Tibial nerve (tissue), 4 donors: ENCODE measurements at regions not wholly inside any gene's neighbourhood (a gene's known extent, or its start where the extent isn't known, plus 50 kb on each side); places are given as distances from the start of the nearest gene placed in this dataset.

Experiments used
- DNase-seq, 2 donors: peaks; one replicate each; pipeline ENCODE4 v3.0.0-alpha.2; 2019; ENCODE audit warnings: low spot score in 2 of 2
- H3K27ac ChIP-seq, 4 donors: fragments of 200-600 bp; sonication (generic) in 3 of 4; one replicate each; pipeline ENCODE4 v1.5.1; 2017 to 2019; ENCODE audit warnings: mild to moderate bottlenecking in 1 of 4
- H3K27me3 ChIP-seq, 2 donors: fragments of 200-600 bp; sonication (generic) in 1 of 2; one replicate each; pipeline versions ENCODE4 v1.5.1 to v1.6.0; 2017 to 2019
- H3K36me3 ChIP-seq, 3 donors: fragments of 200-600 bp; sonication (generic); one replicate each; pipeline ENCODE4 v1.5.1; 2018 to 2019
- H3K4me1 ChIP-seq, 4 donors: fragments of 200-600 bp; sonication (generic) in 3 of 4; one replicate each; pipeline ENCODE4 v1.5.1; 2017 to 2019
- H3K4me3 ChIP-seq, 4 donors: fragments of 200-600 bp; sonication (generic) in 3 of 4; one replicate each; pipeline ENCODE4 v1.5.1; 2017 to 2019; ENCODE audit warnings: mild to moderate bottlenecking in 1 of 4, moderate library complexity in 1 of 4
- H3K9me3 ChIP-seq, 4 donors: fragments of 200-600 bp; sonication (generic) in 3 of 4; one replicate each; pipeline ENCODE4 v1.5.1; 2017 to 2019
- EP300 ChIP-seq, 2 donors: sonication (generic); formaldehyde crosslinking; IDR thresholded peaks; one replicate each; pipeline ENCODE4 v1.6.1; 2017; ENCODE audit warnings: antibody characterized with exemption in 2 of 2, mild to moderate bottlenecking in 1 of 2
- POLR2A ChIP-seq, 2 donors: fragments of 450-650 bp; IDR thresholded peaks; one replicate each; pipeline ENCODE4 v1.6.1; 2017; ENCODE audit warnings: antibody characterized with exemption in 2 of 2, mild to moderate bottlenecking in 2 of 2, moderate library complexity in 2 of 2
- WGBS, 2 donors: methylation state at CpG; one replicate each; pipeline ENCODE4 v1.1.5; 2018; 5-methylcytosine and 5-hydroxymethylcytosine counted together
- TF ChIP-seq, protein P1 (sequence below), 5 experiments: fragments of 200-600 bp in 3 of 5; fragments of 450-650 bp in 2 of 5; sonication (generic) in 3 of 5; IDR thresholded peaks; one replicate each; pipeline ENCODE4 v1.5.1; 2016 to 2019; ENCODE audit warnings: antibody characterized with exemption in 5 of 5, mild to moderate bottlenecking in 3 of 5, moderate library complexity in 2 of 5

DNA sequence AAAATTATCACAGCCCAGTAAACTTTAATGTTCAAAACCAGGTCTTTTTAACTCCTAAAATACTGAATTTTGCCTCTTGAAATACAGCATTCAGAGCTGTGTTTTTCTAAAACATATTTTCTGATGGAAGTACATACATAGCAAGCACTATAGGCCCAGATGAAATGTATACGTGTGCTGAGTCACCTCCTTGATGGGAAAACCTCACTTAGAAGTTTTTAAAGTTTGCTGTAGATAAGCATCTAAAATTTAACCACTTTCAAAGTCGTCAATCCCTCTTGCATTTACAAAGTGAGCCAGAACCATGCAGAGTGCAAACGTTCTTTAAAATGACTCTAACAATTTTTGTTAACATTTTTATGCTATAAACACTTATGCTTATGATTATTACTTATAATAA, 618.8 kb downstream of the RPS29 start:
- Histone ChIP-seq H3K27ac (no peak overlapping the region), H3K36me3 (no peaks in the 10 kb centered on the region), H3K9me3 (no peaks in the 10 kb centered on the region), H3K27me3 (no peaks in the 10 kb centered on the region), H3K4me1 (no peaks in the 10 kb centered on the region), H3K4me3 (no peak overlapping the region)
- TF ChIP-seq EP300 (IDR thresholded peaks at IDR 0.05), result no peak
- no peak for TF ChIP-seq POLR2A (IDR thresholded peaks at IDR 0.05)
- TF ChIP-seq, protein P1, sequence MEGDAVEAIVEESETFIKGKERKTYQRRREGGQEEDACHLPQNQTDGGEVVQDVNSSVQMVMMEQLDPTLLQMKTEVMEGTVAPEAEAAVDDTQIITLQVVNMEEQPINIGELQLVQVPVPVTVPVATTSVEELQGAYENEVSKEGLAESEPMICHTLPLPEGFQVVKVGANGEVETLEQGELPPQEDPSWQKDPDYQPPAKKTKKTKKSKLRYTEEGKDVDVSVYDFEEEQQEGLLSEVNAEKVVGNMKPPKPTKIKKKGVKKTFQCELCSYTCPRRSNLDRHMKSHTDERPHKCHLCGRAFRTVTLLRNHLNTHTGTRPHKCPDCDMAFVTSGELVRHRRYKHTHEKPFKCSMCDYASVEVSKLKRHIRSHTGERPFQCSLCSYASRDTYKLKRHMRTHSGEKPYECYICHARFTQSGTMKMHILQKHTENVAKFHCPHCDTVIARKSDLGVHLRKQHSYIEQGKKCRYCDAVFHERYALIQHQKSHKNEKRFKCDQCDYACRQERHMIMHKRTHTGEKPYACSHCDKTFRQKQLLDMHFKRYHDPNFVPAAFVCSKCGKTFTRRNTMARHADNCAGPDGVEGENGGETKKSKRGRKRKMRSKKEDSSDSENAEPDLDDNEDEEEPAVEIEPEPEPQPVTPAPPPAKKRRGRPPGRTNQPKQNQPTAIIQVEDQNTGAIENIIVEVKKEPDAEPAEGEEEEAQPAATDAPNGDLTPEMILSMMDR (IDR thresholded peaks at IDR 0.05), result no peak
- WGBS, 2 donors, result 47 to 72% methylated on average over 3 of the region's 3 CpGs
- no peak for DNase-seq

DNA sequence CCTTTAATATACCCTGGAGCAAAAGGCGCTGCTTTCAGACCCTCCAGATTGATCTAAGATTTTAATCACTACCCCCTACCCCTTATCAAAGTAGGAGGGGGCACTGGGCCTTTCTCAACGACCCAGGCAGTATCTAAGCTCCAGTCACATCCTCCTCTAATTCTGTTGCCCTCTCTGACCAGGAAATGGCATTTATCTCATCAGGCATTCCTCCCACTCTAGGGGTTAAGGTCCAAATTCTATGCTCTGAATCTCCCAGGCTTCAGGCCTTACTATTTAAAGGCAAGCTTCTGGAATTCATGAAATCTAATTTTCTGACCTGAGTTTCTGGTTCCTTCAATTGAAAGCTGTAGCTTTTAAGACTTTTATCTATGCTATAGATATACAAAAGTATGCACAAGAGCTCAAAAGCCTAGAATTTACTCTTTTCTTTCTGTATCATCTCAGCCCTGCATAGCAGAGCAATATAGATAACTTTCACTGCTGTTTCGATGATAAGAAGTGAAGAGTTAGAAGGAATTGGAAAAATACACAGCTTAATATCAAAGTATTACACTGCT, 622.9 kb downstream of the RPS29 start:
- no peak overlapping the region for H3K27ac ChIP-seq
- DNase-seq, result no peak
- no peaks in the 10 kb centered on the region for H3K9me3 ChIP-seq
- TF ChIP-seq POLR2A (IDR thresholded peaks at IDR 0.05) (no peak), EP300 (IDR thresholded peaks at IDR 0.05) (no peak)
- TF ChIP-seq, protein P1 (IDR thresholded peaks at IDR 0.05), result no peak
- H3K36me3 ChIP-seq, result no peaks in the 10 kb centered on the region
- no peaks in the 10 kb centered on the region for H3K4me1 ChIP-seq
- H3K4me3 ChIP-seq, result no peak overlapping the region
- no peaks in the 10 kb centered on the region for H3K27me3 ChIP-seq
- 59 to 69% methylated on average over 3 of the region's 3 CpGs for WGBS, 2 donors

DNA sequence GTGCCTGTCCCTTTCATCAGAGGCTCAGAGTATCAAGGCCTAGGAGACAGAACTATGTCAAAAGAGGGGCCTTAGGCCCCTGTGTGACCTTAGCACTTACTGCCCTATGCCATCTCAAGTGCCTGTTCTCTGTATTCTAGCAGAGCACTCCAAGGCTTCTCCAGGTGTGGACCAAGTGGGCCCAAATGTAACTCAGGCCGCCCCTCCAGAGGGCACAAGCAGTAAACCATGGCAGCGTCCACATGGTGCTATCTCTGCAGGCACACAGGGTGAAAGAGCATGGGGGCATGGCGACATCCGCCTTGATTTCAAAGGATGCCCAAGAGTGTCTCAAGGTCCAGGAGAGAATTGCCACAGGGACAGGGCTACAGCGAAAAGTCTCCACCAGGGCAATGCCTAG, 628.7 kb downstream of the RPS29 start:
- TF ChIP-seq, protein P1 (IDR thresholded peaks at IDR 0.05), result no peak
- TF ChIP-seq POLR2A (IDR thresholded peaks at IDR 0.05) (no peak), EP300 (IDR thresholded peaks at IDR 0.05) (no peak)
- Histone ChIP-seq H3K4me3 (no peak overlapping the region), H3K36me3 (no peaks in the 10 kb centered on the region), H3K27ac (no peak overlapping the region), H3K9me3 (peaks cover 0 to 2% (median 0%) of the 10 kb centered on the region in 4 donors), H3K27me3 (no peaks in the 10 kb centered on the region), H3K4me1 (no peaks in the 10 kb centered on the region)
- WGBS, 2 donors, result 93 to 96% methylated on average over 5 of the region's 5 CpGs
- no peak for DNase-seq

DNA sequence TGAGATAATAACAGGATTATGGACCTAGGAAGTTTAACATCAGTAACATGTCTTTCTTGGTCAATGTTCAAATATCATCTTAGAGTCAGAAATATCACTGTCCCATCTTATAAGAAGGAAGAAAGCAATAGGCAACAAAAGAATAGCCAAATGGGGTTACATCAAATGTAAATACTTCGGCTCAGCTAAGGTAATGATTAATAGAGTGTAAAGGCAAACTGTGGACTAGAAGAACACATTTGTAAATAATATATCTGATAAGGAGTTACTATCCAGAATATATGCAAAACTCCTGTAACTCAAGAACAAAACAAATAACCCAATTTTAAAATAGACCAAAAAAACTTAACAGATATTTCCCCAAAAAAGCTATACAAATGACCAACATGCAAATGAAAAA, 630.3 kb downstream of the RPS29 start:
- Histone ChIP-seq H3K36me3 (no peaks in the 10 kb centered on the region), H3K4me3 (no peak overlapping the region), H3K4me1 (no peaks in the 10 kb centered on the region), H3K27ac (no peak overlapping the region), H3K27me3 (no peaks in the 10 kb centered on the region), H3K9me3 (peaks cover 0 to 2% (median 0%) of the 10 kb centered on the region in 4 donors)
- TF ChIP-seq, protein P1 (IDR thresholded peaks at IDR 0.05), result no peak
- DNase-seq, result no peak
- WGBS, 2 donors, result 93 to 98% methylated on average over 1 of the region's 1 CpG

DNA sequence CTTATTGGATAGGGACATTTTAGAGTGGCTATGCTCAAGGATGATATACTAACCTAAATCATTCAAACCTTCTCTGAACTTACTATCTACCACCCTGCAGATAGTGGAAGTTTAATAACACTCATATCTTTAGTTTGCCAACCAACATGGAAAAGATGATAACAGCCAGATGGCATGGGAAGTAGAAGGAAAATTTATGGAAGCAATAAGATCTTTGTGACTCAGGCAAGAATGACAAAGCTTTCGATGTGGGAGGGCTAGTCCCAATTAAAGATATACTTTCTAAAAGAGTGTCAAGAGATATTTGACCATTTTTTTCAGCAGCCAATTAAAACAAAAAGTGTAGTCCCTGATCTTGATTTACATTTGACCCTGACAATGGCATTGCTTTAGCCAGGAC, 631.7 kb downstream of the RPS29 start:
- Histone ChIP-seq H3K4me1 (no peaks in the 10 kb centered on the region), H3K27ac (no peak overlapping the region), H3K4me3 (no peak overlapping the region), H3K36me3 (no peaks in the 10 kb centered on the region), H3K27me3 (no peaks in the 10 kb centered on the region), H3K9me3 (peaks cover 0 to 2% (median 0%) of the 10 kb centered on the region in 4 donors)
- TF ChIP-seq EP300 (IDR thresholded peaks at IDR 0.05), result no peak
- WGBS, 2 donors, result 85 to 89% methylated on average over 1 of the region's 1 CpG
- DNase-seq, result no peak

DNA sequence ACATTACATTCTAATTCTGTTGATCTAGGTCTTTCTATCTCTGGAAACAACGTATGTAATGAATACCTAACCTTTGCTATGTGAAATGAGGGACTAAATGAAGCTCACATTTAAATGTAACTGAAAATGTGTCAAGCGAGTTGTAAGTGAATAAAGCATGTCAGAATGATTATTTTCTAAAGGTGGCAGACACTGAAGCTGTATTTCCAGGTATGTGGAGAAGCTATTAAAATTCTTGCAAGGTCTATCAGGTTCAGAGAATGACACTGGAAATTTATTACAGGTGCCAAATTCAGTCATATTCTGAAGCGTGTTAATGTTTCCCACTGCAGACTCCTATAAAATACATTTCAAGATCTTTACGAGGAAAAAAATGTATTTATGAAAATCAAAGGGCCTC, 641.4 kb downstream of the RPS29 start:
- no peaks in the 10 kb centered on the region for H3K27me3 ChIP-seq
- H3K27ac ChIP-seq, result no peak overlapping the region
- WGBS, 2 donors, result 70 to 76% methylated on average over 4 of the region's 4 CpGs
- TF ChIP-seq POLR2A (IDR thresholded peaks at IDR 0.05), result no peak
- TF ChIP-seq, protein P1 (IDR thresholded peaks at IDR 0.05), result no peak
- TF ChIP-seq EP300 (IDR thresholded peaks at IDR 0.05), result no peak
- H3K4me1 ChIP-seq, result no peaks in the 10 kb centered on the region
- DNase-seq, result no peak
- H3K9me3 ChIP-seq, result no peaks in the 10 kb centered on the region
- H3K36me3 ChIP-seq, result no peaks in the 10 kb centered on the region
- no peak overlapping the region for H3K4me3 ChIP-seq
